Stromal cell of bone marrow (primary cell): ENCODE measurements at regions not wholly inside any gene's neighbourhood (a gene's known extent, or its start where the extent isn't known, plus 50 kb on each side); places are given as distances from the start of the nearest gene placed in this dataset.
"Not testable (repeated sequence)": the region's sequence is repeated elsewhere in the genome, so short reads cannot be mapped to it uniquely, and the experiment has no call there.

Experiments
- DNase-seq: peaks from one replicate; pipeline ENCODE4 v3.0.0-alpha.2; 2012; ENCODE audit warnings: low read depth

DNA sequence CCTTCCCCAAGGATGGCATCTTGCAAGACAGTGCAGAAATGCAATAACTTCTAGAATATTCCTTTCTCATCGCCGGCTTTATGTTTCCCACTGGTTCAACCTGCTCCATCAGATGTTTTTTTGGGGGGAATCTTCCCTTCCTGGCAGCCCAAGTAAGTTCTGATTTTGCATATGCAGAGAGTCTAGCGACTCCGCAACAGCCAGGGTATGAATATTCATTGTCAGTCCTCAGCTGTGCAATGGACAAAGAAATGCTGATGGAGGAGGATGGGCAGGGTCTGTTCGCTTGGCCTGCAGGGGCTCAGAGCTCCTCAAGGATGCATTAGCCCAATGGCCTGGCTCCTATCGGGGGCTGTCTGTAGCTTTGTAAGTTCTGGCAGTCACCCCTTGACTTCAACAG is 358.8 kb upstream of the CCL2 start:
- no peak for DNase-seq

- no peak for DNase-seq
Measured at GRCh38 chr17:33901085-33901484, 354.0 kb upstream of the CCL2 start.

GRCh38 chr17:33902901-33903449 is 352.1 kb upstream of the CCL2 start:
- no peak for DNase-seq

DNA sequence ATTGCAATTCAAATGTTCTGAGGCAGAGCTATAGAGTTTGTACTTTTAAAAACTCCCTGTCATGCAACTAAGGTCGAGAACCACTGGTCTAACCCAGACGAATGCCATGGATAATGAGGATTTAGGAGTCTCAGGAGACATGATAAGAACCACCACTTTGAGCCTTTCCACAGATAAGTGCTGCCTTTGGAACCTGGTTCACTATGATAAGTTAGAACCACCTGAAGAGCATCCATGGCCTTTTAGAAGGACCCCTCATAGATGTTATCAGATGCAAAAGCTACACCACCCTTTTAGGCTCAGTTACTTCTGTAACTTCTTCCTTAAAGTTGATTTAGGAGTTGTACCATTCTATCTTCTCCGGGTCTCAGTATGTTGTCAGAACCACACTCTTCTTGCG is 350.6 kb upstream of the CCL2 start:
- no peak for DNase-seq

DNA sequence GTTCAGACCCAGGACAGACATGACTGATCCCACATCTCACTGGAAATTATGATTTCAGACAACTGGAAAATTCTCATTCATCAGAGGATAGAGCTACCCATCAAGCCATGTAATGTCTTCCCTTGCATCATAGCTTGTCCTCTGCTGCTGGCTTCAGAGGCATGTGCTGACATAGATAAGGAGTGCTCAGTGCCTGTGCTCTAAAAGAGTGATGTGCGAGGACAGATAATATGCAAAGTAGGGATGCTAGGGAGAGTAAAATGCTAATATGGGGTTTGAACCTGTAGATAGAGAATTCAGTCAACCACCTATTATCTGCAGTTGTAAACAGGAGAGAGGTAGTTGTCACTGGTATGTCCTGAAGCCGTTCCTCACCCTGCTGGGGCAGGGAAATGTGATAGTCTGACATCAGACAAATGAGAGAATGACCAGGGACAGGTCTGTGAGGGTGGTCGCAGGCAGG is 349.7 kb upstream of the CCL2 start:
- no peak for DNase-seq

GRCh38 chr17:33908363-33909064 is 346.6 kb upstream of the CCL2 start:
- DNase-seq, result no peak

DNA sequence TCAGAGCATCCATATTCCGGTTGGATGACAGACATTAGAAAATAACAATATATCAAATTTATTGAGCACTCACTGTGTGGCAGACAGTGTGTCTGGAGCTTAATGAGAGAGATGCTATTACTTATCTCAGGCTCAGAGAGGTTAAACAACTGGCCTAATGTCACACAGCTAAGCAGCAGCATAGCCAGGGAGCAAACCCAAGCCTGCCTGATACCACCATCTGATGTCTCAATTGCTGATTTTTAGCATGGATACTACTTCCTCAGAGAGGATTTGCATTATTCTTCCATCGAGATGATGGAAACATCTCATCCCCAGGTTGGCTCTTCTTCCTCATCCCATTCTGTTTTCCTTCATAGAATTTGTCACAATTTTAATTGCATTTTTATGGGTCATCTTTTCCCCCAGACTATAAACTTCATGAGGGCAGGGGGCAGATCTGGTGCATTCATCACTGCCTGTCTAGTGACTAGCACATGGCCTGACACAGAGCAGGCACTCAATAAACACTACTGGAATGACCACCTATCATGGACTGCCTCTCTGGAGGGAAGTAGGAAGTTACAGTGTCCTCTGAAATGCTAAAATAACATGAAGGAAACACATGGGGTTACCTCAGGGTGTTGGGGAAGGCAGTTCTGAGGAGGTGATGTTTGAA is 344.8 kb upstream of the CCL2 start:
- no peak for DNase-seq

DNA sequence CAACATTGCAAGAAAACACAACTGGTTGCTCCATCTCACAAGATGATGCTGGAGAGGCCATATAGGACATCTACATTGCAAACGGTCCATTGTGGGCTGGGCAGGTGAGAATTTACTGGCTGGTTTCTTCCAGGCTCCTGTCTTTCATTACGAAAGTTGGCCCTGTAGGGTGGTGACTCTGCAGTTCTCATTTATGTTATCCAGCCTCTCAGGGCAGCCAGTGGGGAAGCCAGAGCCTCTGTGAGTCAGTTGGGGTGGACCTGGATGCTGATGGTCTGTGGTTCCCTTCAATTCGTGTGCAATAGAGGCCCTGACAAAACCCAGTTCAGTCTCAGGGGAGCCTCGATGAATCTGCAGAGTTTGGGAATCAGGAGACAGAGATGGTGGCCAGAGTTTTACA is 341.0 kb upstream of the CCL2 start:
- DNase-seq, result no peak

DNA sequence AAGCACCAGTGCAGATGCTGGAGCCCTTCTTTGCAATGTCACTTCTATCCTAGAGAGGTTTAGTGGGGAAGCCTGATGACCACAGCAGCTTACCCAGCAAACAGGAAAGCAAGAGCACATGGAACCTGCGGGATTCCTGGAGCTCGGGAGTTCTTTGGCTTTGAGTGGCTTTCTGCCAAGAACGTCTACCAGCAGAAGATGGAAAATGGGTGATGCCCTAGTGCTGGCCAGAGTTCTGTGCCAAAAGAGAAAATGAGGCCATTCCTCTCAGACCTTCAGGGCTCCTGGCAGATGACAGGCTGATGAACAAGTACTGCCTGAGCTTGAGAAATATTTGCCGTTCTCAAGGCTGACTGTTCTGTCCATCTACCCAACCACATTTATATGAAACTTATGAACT is 332.1 kb upstream of the CCL2 start:
- no peak for DNase-seq

DNA sequence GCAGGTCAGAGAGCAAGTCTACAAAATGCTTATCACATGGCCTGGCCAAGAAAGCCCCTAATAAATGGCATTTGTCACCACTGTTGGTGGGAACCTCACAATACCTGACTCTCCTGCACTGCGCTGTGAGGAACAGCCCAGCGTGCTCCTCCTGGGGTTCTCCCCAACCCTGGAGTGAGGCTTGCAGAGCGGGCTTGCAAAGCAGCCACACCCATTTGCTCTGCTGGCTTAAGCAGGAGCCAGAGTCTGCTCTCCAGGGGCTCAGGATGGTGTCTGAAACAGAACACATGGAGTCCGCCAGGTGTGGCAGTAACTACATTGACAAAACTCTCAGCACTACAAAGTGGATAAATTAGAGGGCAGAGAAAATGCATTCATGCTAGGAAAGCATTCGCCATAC is 331.0 kb upstream of the CCL2 start:
- no peak for DNase-seq

DNA sequence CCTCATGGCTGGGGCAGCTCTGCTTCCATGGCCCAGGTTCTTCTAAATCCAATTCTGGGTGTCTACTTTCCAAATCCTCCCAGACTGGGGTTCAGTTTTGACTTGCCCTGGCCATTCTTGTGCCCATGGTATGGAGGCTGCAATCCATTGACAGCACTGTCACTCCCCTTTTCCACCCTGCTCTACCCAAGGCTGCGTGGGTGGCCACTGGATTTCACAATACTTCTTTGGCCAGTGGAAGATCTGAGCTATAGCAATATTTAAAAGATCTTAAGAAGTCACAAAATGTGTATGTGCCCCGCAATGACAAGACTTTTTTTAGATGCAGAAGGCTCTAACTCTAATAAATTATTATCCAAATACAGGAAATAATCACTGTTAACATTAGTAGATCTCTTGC is 329.4 kb upstream of the CCL2 start:
- DNase-seq, result no peak

DNA sequence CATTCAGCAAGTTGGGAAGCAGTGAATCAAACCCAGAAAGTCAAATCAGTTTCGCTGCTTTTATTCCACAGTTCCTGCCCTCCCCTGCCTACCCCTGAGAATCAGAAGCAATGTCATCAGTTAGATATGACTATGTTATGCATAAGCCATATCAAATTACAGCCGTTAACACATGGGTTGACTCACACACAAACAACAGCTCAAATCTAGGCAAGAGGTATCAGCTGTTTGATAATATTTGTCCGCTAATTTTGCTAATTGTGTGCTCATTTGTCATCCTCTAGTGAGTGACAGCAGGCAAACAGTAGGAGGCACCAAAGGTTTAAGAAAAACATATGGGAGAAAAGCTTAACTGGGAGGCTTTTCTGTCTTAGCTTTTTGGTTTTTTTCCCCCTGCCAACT is 327.4 kb upstream of the CCL2 start:
- DNase-seq, result no peak

DNA sequence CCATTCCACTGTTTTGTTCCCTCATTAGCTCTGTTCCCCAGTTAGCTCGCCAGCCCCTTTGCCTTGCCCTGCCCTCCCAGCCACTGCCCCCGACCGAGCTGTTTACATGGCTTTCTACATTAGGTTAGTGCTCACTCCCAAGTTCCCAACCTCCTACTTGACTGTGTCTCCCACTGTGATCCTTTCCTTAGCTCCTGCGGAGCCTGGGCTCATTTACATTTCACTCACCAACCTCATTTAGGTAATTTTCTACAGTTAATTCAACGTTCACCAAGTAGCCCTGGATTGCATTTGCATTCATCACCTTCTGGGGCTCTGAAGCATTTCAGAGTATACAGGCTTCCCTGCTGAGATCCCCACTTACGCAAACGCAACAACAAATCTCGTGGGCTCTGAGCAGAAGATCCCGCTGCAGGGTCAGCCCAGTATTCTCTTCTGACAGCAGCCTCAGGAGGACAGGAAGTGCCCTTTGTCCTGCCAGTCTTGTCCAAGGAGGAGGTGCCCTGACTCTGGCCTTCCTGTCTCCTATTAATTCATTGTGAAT is 325.8 kb upstream of the CCL2 start:
- DNase-seq, result no peak

- DNase-seq, result not testable (repeated sequence)
Measured at GRCh38 chr17:33931148-33931814, 323.8 kb upstream of the CCL2 start.

DNA sequence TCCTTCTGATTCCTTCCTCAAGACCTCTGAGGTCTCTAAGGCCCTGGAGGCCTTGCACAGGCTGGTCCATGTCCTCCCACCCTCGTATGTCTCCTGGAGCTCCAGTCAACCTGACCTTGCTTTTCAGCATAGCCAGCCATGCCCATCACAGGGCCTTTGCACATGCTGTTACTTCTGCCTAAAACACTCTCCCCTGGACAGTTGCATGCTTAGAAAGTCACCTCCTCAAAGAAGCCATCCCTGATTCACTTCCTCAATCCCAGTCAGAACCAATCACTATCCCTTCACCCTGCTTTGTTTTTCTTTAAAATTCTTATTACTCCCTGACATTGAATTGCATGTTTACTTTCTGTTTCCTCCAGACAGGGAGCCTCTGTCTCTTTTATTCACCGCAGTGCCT is 322.1 kb upstream of the CCL2 start:
- no peak for DNase-seq

GRCh38 chr17:33933576-33933975 is 321.5 kb upstream of the CCL2 start:
- no peak for DNase-seq

- no peak for DNase-seq
Measured at GRCh38 chr17:33934696-33935095, 320.4 kb upstream of the CCL2 start.

DNA sequence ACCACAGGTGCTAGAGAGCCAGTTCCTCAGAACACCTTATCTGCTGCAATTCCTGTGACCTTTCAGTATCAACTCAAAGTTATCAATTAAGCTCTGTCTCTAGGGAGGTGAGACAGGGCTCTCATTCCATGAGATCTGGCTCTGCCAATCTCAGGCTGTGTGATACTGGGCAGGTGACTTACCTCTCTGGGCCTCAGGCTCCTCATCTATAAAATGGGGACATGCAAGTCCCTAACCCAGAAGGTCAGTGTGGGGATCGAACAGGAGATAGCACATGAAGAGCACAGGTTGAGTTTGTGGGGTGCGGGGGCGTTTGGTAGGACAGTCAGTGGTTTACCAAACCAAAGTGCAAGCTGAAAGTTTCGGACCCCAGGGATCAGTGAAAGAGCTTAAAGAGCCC is 319.3 kb upstream of the CCL2 start:
- DNase-seq, result no peak

DNA sequence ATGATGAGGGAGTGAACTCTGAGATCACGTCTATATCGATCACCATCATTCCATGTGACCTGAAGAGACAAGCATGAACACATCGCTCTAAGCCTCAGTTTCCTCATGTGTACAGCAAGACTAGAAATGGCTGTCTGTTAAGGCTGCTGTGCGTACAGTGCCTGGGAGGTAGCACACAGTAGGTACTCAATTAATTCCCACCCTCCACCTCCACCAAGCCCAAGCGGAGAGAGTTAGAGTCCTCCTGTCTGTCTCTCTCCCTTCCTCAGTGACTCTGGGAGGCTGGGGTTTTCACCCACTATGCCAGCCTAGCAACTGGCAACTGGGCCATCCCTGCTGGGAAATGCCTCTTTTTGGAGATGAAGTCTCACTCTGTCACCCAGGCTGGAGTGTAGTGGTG is 318.3 kb upstream of the CCL2 start:
- DNase-seq, result no peak

DNA sequence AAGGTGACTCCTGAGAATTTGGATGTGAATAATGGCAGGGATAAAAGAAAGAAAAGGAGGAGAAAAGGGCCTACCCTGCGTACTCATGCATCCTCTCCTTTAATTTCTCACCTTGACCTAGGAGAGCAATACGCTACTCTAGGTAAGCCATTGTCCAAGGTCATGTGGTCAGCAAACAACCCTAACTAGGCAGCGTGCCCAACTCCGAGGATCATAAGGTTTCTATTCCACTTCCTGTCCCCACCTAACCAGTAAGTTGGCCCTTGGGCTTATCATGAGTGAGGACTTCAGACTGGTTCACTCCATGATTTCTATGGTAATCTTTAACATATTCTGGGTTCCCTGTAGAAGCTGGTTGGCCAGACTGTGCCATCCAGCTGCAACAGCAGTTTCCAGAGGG is 315.1 kb upstream of the CCL2 start:
- no peak for DNase-seq

DNA sequence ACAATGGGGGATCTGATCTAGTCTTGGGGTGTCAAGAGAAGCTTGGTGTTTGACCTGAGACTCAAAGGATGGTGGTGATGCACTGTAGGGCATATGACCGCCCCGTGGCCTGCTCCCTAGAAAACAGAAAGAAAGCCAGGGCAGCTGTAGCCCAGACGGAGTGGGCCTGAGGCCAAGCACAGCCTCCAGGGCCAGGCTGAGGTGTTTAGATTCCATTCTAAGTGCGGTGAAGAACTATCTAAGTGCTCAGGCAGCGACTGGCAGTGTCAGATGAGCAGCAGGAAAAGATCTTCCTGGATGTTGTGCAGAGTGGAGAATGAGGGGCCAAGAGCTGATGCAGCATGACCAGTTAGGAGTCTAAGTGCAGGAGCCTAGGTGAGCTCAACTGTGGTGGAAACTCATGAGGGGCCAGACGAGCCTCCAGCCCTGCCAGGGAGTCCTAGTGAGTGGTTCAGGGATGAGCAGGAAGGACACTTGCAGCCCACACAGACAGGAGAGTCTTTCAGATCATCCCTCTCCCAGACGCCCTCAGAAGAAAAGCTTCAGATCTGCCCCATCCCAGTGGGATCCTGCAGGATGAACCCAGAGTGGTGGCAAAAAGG is 314.2 kb upstream of the CCL2 start:
- DNase-seq, result no peak

DNA sequence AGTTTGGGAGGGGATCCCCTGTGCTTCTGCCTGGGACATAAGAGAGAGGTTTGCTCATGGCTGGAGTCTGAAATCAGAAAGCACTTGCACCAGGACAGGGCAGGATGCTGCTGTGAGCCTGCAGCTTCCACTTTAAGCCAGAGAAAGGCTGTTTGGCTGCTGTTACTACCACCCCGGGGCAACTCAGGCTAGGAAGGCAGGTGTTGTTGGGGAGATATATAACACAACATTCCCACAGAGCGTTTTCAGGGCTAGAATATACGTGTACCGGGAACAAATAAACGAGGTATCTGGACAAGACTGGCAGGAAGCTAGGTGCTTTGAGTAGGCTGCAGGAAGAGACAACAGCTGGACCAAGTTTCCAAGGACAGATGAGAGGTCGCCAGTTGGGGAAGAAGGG is 313.3 kb upstream of the CCL2 start:
- DNase-seq, result no peak
